ENCODE measurements at regions not wholly inside any gene's neighbourhood (a gene's known extent, or its start where the extent isn't known, plus 50 kb on each side); places are given as distances from the start of the nearest gene placed in this dataset.

DNA sequence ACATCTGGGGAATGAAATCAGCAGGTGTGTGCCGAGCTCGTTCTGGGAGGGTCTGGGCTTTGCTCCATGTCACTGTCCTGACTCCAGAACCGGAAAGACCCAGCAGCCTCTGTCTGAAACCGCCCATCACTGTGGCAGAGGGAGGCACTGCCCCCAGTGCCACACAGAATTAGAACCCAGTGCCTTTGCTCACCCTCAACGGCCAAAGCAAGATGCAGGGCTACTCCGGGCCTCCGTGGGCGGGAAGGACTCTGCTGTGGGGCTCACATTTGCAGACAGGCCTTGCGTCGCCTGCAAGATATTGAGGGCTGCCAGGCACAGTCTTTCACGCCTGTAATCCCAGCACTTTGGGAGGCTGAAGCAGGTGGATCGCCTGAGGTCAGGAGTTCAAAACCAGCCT, 219.2 kb upstream of the PPP2R2D start:
- TF ChIP-seq EZH2 (IDR thresholded peaks at IDR 0.05; ENCODE audit: low read length, unreplicated experiment) (no peak), EZH2phosphoT487 (IDR thresholded peaks at IDR 0.05; ENCODE audit: borderline replicate concordance, low read length) (no peak)
- TF ChIP-seq, protein P1, sequence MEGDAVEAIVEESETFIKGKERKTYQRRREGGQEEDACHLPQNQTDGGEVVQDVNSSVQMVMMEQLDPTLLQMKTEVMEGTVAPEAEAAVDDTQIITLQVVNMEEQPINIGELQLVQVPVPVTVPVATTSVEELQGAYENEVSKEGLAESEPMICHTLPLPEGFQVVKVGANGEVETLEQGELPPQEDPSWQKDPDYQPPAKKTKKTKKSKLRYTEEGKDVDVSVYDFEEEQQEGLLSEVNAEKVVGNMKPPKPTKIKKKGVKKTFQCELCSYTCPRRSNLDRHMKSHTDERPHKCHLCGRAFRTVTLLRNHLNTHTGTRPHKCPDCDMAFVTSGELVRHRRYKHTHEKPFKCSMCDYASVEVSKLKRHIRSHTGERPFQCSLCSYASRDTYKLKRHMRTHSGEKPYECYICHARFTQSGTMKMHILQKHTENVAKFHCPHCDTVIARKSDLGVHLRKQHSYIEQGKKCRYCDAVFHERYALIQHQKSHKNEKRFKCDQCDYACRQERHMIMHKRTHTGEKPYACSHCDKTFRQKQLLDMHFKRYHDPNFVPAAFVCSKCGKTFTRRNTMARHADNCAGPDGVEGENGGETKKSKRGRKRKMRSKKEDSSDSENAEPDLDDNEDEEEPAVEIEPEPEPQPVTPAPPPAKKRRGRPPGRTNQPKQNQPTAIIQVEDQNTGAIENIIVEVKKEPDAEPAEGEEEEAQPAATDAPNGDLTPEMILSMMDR (conservative IDR thresholded peaks at IDR 0.05; ENCODE audit: low read depth, low read length), result no peak
